Activated CD8-positive, alpha-beta memory T cell treated with anti-CD3 and anti-CD28 coated beads, Interleukin-2, amount 10 ng/mL, durations not matched to agents 7 days and 5 days (primary cell): ENCODE measurements at regions not wholly inside any gene's neighbourhood (a gene's known extent, or its start where the extent isn't known, plus 50 kb on each side); places are given as distances from the start of the nearest gene placed in this dataset.
A peak's percentile ranks its signal among the peaks of the same experiment; 100 is the strongest.
"Not testable (repeated sequence)": the region's sequence is repeated elsewhere in the genome, so short reads cannot be mapped to it uniquely, and the experiment has no call there.

Experiments
- ATAC-seq: fragments of 150-1000 bp; cut with Tn5 transposase; one replicate; pipeline ENCODE4 v1.10.0; 2021; ENCODE audit warnings: moderate library complexity
- CTCF ChIA-PET: fragments of 350-600 bp; sonication (Branson Sonifier 250); formaldehyde crosslinking; loops from one replicate; lab custom pipeline; 2021; ENCODE audit warnings: antibody characterized with exemption; lab: Charles Lee
- DNase-seq: peaks from one replicate; pipeline ENCODE4 v3.0.0-alpha.2; 2020
- H3K27ac Mint-ChIP-seq: one replicate; pipeline ENCODE4 v1.8.0; 2021; ENCODE audit warnings: mild to moderate bottlenecking, mixed read lengths
- H3K27me3 Mint-ChIP-seq: one replicate; pipeline ENCODE4 v1.8.0; 2021; ENCODE audit warnings: mixed read lengths
- H3K36me3 Mint-ChIP-seq: one replicate; pipeline ENCODE4 v1.8.0; 2021; ENCODE audit warnings: mild to moderate bottlenecking, mixed read lengths
- H3K4me1 Mint-ChIP-seq: one replicate; pipeline ENCODE4 v1.8.0; 2021; ENCODE audit warnings: mixed read lengths
- H3K4me3 Mint-ChIP-seq: one replicate; pipeline ENCODE4 v1.8.0; 2021; ENCODE audit warnings: mild to moderate bottlenecking, moderate library complexity, mixed read lengths
- H3K9me3 Mint-ChIP-seq: one replicate; pipeline ENCODE4 v1.8.0; 2022; ENCODE audit warnings: low read depth, mixed read lengths

DNA sequence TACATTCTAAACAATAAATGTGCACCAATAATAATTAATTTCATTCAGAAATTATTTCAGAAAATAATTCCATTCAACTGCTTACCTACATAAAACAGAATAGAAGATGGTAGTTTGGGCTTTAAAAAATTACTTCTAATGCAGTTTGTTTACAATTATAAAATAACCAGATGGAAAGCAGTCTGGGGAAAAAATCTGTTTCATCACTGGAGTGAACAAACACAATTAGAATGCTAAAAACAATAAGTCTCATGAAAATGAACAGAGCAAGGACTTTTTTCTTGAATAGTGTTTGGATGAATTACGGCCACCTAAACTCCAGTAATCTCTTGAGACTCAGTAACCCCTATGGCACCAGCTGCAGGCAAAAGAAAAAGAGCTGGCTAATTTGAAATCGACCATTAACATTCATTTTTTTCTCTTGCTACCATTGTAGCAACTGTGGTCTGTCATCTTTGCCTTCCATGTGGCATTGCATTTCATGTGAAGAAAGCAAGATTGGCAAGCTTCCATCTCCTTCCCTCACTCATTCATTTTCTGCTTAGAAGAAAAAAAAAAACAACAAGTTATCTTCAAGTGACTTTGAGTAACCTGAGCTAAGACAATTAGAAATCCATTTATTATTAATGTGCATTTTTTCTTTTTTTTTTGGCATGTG lies 88.4 kb upstream of the CEP85L start:
- no peak overlapping the region for H3K4me3 Mint-ChIP-seq
- no peaks in the 10 kb centered on the region for H3K9me3 Mint-ChIP-seq
- peaks cover 8% of the 10 kb centered on the region for H3K4me1 Mint-ChIP-seq
- CTCF ChIA-PET, result interaction anchor here (1.0 kb wide), 1 partner anchor 174 kb away, joined by 3 read pairs; no protein-coding TSS in a partner anchor
- no peaks in the 10 kb centered on the region for H3K36me3 Mint-ChIP-seq
- no peak for ATAC-seq
- peaks cover 2% of the 10 kb centered on the region for H3K27me3 Mint-ChIP-seq
- H3K27ac Mint-ChIP-seq, result no peak overlapping the region
- DNase-seq, result no peak

GRCh38 chr6:118736440-118736839 lies 85.0 kb upstream of the CEP85L start:
- ATAC-seq (no peak), DNase-seq (no peak)
- H3K27ac Mint-ChIP-seq, result no peak overlapping the region
- H3K4me3 Mint-ChIP-seq, result no peak overlapping the region
- CTCF ChIA-PET, result interaction anchor here (1.0 to 1.1 kb wide), 2 partner anchors 27 to 34 kb away, joined by 3 read pairs; no protein-coding TSS in a partner anchor
- H3K9me3 Mint-ChIP-seq, result no peaks in the 10 kb centered on the region
- H3K4me1 Mint-ChIP-seq, result peaks cover 8% of the 10 kb centered on the region
- H3K27me3 Mint-ChIP-seq, result no peaks in the 10 kb centered on the region
- no peaks in the 10 kb centered on the region for H3K36me3 Mint-ChIP-seq

DNA sequence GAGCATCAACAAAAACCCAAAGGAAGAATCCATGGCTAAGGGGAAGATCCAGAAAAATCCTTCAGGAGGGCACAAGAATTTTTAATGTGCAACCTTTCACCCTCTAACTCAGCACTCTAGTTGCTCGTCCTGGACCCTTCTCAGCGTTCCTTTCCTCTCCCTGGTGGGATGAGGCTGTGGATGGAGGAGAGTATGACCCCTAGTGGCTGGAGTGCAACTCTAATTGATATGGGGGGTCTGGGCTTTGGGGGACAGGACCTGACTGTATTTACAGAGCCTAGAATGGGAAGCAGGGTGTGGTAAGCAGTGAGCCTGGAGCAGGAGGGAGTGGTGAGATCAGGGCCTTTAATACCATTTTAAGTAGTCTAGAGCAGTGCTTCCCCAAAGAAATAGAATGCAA lies 83.9 kb upstream of the CEP85L start:
- no peak overlapping the region for H3K27ac Mint-ChIP-seq
- H3K9me3 Mint-ChIP-seq, result no peaks in the 10 kb centered on the region
- H3K27me3 Mint-ChIP-seq, result no peaks in the 10 kb centered on the region
- no peak overlapping the region for H3K4me3 Mint-ChIP-seq
- CTCF ChIA-PET, result interaction anchor here (1.0 kb wide), 1 partner anchor 26 kb away, joined by 3 read pairs; no protein-coding TSS in a partner anchor
- ATAC-seq (peak; percentile 36), DNase-seq (no peak)
- no peaks in the 10 kb centered on the region for H3K36me3 Mint-ChIP-seq
- peaks cover 8% of the 10 kb centered on the region for H3K4me1 Mint-ChIP-seq

- H3K4me1 Mint-ChIP-seq, result peaks cover 23% of the 10 kb centered on the region
- peak; percentile 87 for ATAC-seq
- no peaks in the 10 kb centered on the region for H3K27me3 Mint-ChIP-seq
- no peaks in the 10 kb centered on the region for H3K36me3 Mint-ChIP-seq
- CTCF ChIA-PET, result interaction anchor here (0.7 to 1.3 kb wide), 7 partner anchors 8 to 49 kb away, joined by 3 to 8 read pairs (median 4); no protein-coding TSS in a partner anchor
- no peaks in the 10 kb centered on the region for H3K9me3 Mint-ChIP-seq
- H3K4me3 Mint-ChIP-seq, result no peak overlapping the region
- peak; percentile 76 for DNase-seq
- peak overlapping the region; percentile 26 for H3K27ac Mint-ChIP-seq
Measured at GRCh38 chr6:118725944-118726343, 74.6 kb upstream of the CEP85L start.

DNA sequence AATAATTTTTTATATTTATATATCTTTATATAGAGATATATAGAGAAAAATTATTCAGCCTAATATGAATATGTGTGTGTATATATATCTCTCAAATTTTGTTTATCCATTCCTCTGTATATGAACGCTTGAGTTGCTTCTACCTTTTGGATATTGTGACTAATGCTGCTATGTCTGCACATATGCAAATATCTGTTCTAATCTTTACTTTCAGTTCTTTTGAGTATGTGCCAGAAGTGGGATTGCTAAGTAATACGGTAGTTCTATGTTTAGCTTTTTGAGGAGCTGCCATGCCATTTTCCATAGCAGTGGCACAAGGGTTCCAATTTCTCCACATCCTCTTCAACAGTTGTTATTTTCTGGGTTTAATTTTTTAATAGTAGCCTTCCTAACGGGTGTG lies 72.8 kb upstream of the CEP85L start:
- no peaks in the 10 kb centered on the region for H3K9me3 Mint-ChIP-seq
- H3K4me3 Mint-ChIP-seq, result no peak overlapping the region
- no peaks in the 10 kb centered on the region for H3K36me3 Mint-ChIP-seq
- DNase-seq, result no peak
- H3K27ac Mint-ChIP-seq, result peak overlapping the region; percentile 59
- CTCF ChIA-PET, result interaction anchor here (1.0 to 1.3 kb wide), 2 partner anchors 13 to 15 kb away, joined by 4 to 5 read pairs; no protein-coding TSS in a partner anchor
- ATAC-seq, result peak; percentile 54
- no peaks in the 10 kb centered on the region for H3K27me3 Mint-ChIP-seq
- H3K4me1 Mint-ChIP-seq, result peaks cover 39% of the 10 kb centered on the region

DNA sequence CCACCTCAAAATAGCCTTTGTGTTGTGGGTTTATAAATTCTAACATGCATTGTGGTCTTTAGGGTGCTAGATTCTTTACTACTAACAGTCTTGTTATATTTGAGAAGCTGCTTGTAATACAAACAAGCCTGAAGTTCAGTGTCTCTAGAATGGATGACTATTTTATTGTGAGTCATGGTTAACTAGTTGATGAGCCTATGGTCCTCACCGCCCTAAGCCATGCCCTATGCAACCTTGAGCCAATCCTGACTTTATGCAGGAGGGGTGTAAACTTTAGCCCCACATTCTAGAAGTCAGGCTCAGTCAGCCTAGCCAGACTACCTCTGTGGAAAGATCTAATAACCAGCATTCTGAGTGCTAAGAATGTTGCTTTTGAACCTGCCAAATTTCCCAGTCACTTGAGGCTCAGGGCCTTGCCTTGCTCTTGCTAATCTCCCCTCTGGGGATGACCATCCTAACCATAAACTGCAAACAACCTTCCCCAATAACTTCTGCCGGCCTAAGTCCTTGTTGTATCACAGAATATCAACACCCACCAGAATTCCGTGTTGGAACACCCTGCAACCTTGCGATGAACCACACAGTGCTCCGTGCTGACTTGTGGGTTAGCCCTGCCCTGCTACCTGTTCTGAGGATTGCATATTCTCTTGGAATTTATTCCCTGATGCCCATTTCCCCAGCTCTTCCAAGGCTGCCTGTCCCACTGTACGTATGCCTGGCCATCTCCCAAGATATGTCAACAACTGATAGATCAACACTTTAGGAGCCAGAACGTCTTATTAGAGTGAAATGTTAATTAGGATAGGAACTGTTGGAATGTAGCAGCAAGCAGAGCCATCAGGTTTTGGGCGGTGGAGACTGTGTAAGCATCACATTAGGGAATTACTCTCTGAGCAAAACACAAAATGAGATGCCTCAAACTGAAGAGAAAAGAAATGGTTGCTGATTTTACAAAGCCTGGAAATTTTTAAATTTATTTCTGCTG lies 71.7 kb upstream of the CEP85L start:
- CTCF ChIA-PET, result interaction anchor here (1.7 to 2.0 kb wide), 3 partner anchors 10 to 14 kb away, joined by 3 to 8 read pairs (median 5); no protein-coding TSS in a partner anchor
- no peak overlapping the region for H3K4me3 Mint-ChIP-seq

GRCh38 chr6:118720125-118720473 lies 68.7 kb upstream of the CEP85L start:
- Mint-ChIP-seq H3K4me3 (no peak overlapping the region), H3K4me1 (peaks cover 35% of the 10 kb centered on the region), H3K36me3 (no peaks in the 10 kb centered on the region), H3K27ac (no peak overlapping the region), H3K27me3 (no peaks in the 10 kb centered on the region), H3K9me3 (no peaks in the 10 kb centered on the region)
- DNase-seq (no peak), ATAC-seq (no peak)
- CTCF ChIA-PET, result no interaction called here

More for the DNA sequence above, 71.7 kb upstream of the CEP85L start:
- Mint-ChIP-seq H3K27ac (no peak overlapping the region), H3K4me1 (peaks cover 47% of the 10 kb centered on the region), H3K36me3 (no peaks in the 10 kb centered on the region), H3K9me3 (no peaks in the 10 kb centered on the region), H3K27me3 (no peaks in the 10 kb centered on the region)
- DNase-seq (no peak), ATAC-seq (no peak)

DNA sequence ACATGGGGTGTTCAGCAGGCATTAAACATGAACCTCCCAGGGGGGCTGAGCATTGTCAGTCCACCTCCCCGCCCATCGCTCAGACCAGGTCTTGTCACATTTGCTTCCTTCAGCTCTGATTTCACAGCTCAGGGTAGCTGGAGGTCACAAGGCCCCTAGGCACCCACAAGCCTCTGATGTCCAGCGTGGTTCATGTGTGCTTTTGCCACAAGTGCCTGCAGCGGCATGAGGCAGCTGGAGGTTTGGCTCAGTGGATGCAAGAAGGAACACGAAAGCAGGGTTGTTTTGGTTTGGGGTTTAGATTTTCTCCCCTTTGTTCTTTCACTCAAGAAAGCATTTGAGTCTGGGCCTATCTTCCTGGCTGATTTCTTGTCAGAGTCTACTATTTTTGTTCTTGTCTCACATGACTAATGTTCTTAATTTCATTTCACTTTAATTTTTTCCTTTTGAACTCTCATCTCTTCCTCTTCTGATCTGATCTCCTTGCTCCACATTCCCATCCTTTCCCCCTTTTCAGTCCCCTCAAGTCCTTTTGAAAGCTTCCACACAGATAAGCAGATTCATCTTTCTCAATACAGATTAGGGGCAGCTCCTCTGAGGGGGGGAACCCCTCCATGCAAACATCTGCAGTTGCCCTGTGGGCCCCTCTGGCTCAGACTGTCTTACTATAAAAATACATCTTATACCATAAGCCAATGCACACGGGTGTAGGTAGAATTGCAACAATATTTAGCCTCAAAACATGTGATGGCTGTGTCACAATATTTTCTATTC lies 68.1 kb upstream of the CEP85L start:
- DNase-seq (no peak), ATAC-seq (peak; percentile 22)
- Mint-ChIP-seq H3K36me3 (no peaks in the 10 kb centered on the region), H3K4me3 (no peak overlapping the region), H3K4me1 (peaks cover 35% of the 10 kb centered on the region), H3K9me3 (no peaks in the 10 kb centered on the region), H3K27ac (peak overlapping the region; percentile 57), H3K27me3 (no peaks in the 10 kb centered on the region)
- CTCF ChIA-PET, result interaction anchor here (1.3 kb wide), 1 partner anchor 23 kb away, joined by 4 read pairs; no protein-coding TSS in a partner anchor

DNA sequence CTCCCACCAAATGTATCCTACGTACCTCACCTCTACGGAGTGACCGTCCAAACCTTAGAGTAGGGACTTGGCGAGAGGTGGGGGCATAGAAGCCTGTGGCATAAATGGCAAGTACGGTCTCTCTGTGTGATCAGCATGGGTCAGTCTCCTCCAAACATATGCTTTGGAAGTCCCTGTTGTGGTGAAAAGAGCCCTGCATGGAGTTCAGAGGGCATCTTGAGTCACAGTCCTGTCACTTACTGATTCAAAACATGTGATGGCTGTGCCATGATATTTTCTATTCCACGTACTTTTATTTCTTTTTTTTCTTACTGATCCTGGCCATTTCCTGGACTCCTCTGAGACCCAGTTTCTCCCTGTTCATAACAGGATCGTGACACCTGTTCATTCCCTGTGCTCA lies 67.5 kb upstream of the CEP85L start:
- no peak for ATAC-seq
- no peak overlapping the region for H3K4me3 Mint-ChIP-seq
- no peak for DNase-seq
- no peaks in the 10 kb centered on the region for H3K9me3 Mint-ChIP-seq
- H3K27me3 Mint-ChIP-seq, result no peaks in the 10 kb centered on the region
- H3K36me3 Mint-ChIP-seq, result no peaks in the 10 kb centered on the region
- no peak overlapping the region for H3K27ac Mint-ChIP-seq
- peaks cover 30% of the 10 kb centered on the region for H3K4me1 Mint-ChIP-seq
- CTCF ChIA-PET, result interaction anchor here (1.3 to 1.8 kb wide), 2 partner anchors 7 to 22 kb away, joined by 4 read pairs; no protein-coding TSS in a partner anchor

DNA sequence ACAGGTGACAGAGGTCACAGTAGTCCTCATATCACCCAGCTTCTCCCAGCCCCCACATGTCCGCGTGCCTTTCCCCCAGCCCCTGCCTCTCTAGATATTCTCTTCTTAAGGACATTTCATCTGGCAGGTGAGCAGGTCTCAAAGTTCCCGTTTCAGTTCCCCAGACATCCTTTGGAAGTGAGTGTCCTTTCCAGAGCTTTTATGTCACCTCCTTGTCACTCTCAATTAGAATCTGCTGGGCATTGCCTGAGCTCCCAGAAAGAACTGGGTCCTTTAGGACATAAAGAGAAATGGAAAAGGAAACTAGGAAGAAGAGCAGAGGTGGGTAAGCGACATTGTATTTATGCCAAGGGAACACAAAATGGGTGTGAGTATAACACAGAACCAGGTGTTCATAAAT lies 66.9 kb upstream of the CEP85L start:
- Mint-ChIP-seq H3K4me1 (peaks cover 30% of the 10 kb centered on the region), H3K9me3 (no peaks in the 10 kb centered on the region), H3K4me3 (no peak overlapping the region), H3K36me3 (no peaks in the 10 kb centered on the region), H3K27ac (no peak overlapping the region), H3K27me3 (no peaks in the 10 kb centered on the region)
- no peak for DNase-seq
- CTCF ChIA-PET, result interaction anchor here (1.8 kb wide), 1 partner anchor 8 kb away, joined by 4 read pairs; no protein-coding TSS in a partner anchor
- ATAC-seq, result no peak

- H3K4me1 Mint-ChIP-seq, result peaks cover 41% of the 10 kb centered on the region
- H3K27ac Mint-ChIP-seq, result no peak overlapping the region
- CTCF ChIA-PET, result interaction anchor here (1.0 to 1.8 kb wide), 2 partner anchors 9 to 27 kb away, joined by 4 read pairs; no protein-coding TSS in a partner anchor
- no peaks in the 10 kb centered on the region for H3K27me3 Mint-ChIP-seq
- H3K9me3 Mint-ChIP-seq, result no peaks in the 10 kb centered on the region
- DNase-seq (no peak), ATAC-seq (no peak)
- no peak overlapping the region for H3K4me3 Mint-ChIP-seq
- H3K36me3 Mint-ChIP-seq, result no peaks in the 10 kb centered on the region
Measured at GRCh38 chr6:118717106-118717505, 65.7 kb upstream of the CEP85L start.

GRCh38 chr6:118715907-118716306 lies 64.5 kb upstream of the CEP85L start:
- CTCF ChIA-PET, H3K4me3 Mint-ChIP-seq, H3K36me3 Mint-ChIP-seq, H3K9me3 Mint-ChIP-seq, H3K27ac Mint-ChIP-seq, ATAC-seq, H3K27me3 Mint-ChIP-seq, DNase-seq: not testable (repeated sequence)
- peaks cover 44% of the 10 kb centered on the region for H3K4me1 Mint-ChIP-seq
